GM12892 (cell line): ENCODE measurements at regions not wholly inside any gene's neighbourhood (a gene's known extent, or its start where the extent isn't known, plus 50 kb on each side); places are given as distances from the start of the nearest gene placed in this dataset.

Experiments
- DNase-seq: peaks from one replicate; pipeline ENCODE4 v3.0.0; 2011; ENCODE audit not compliant: insufficient read length
- FAIRE-seq: peaks from 2 replicates; lab custom pipeline; 2011; peaks lifted over from hg19 to GRCh38; lab: Jason Lieb, UNC
- POLR2A ChIP-seq: IDR thresholded peaks from 2 replicates; pipeline ENCODE4 v1.6.1; 2011; ENCODE audit warnings: low read depth, low read length, control low read depth
- POLR2AphosphoS5 ChIP-seq: IDR thresholded peaks from 2 replicates; pipeline ENCODE4 v1.6.1; 2011; ENCODE audit warnings: low read depth, low read length, control low read depth
- TAF1 ChIP-seq: IDR thresholded peaks from 2 replicates; pipeline ENCODE4 v1.6.1; 2011; ENCODE audit warnings: low read depth, mild to moderate bottlenecking, control low read depth, low read length, borderline replicate concordance

GRCh38 chr9:29714860-29715259, 2141.6 kb upstream of the C9orf72 start:
- DNase-seq (no peak), FAIRE-seq (no peak)
- TF ChIP-seq TAF1 (no peak), POLR2A (no peak), POLR2AphosphoS5 (no peak)

GRCh38 chr9:29717631-29718030, 2144.3 kb upstream of the C9orf72 start:
- TF ChIP-seq POLR2AphosphoS5 (no peak), TAF1 (no peak), POLR2A (no peak)
- FAIRE-seq (no peak), DNase-seq (no peak)

GRCh38 chr9:29730163-29730562, 2156.9 kb upstream of the C9orf72 start:
- FAIRE-seq (no peak), DNase-seq (no peak)
- TF ChIP-seq POLR2AphosphoS5 (no peak), TAF1 (no peak), POLR2A (no peak)

GRCh38 chr9:29740518-29740917, 2167.2 kb upstream of the C9orf72 start:
- no peak for TF ChIP-seq POLR2A
- TF ChIP-seq POLR2AphosphoS5 = no peak
- no peak for TF ChIP-seq TAF1
- no peak for DNase-seq
- no peak for FAIRE-seq

- FAIRE-seq (no peak), DNase-seq (no peak)
- no peak for TF ChIP-seq TAF1
- no peak for TF ChIP-seq POLR2AphosphoS5
- TF ChIP-seq POLR2A = no peak
These were observed 2167.9 kb upstream of the C9orf72 start for GRCh38 chr9:29741169-29741568.

GRCh38 chr9:29750062-29750461, 2176.8 kb upstream of the C9orf72 start:
- DNase-seq (no peak), FAIRE-seq (no peak)
- no peak for TF ChIP-seq TAF1

GRCh38 chr9:29751226-29751625, 2177.9 kb upstream of the C9orf72 start:
- TF ChIP-seq TAF1 (no peak), POLR2A (no peak), POLR2AphosphoS5 (no peak)
- no peak for FAIRE-seq
- no peak for DNase-seq

- DNase-seq = no peak
- TF ChIP-seq TAF1 (no peak), POLR2AphosphoS5 (no peak), POLR2A (no peak)
- FAIRE-seq = no peak
These were observed 2180.4 kb upstream of the C9orf72 start for GRCh38 chr9:29753638-29754037.

- no peak for TF ChIP-seq POLR2AphosphoS5
- no peak for TF ChIP-seq POLR2A
- no peak for TF ChIP-seq TAF1
- FAIRE-seq = no peak
These were observed 2195.7 kb upstream of the C9orf72 start for GRCh38 chr9:29769019-29769418.

GRCh38 chr9:29773676-29774075, 2200.4 kb upstream of the C9orf72 start:
- TF ChIP-seq POLR2A (no peak), POLR2AphosphoS5 (no peak), TAF1 (no peak)
- FAIRE-seq (no peak), DNase-seq (no peak)

More at GRCh38 chr9:29769019-29769418, 2195.7 kb upstream of the C9orf72 start:
- no peak for DNase-seq

- FAIRE-seq = no peak
- DNase-seq = no peak
- TF ChIP-seq POLR2AphosphoS5 (no peak), TAF1 (no peak), POLR2A (no peak)
These were observed 2202.2 kb upstream of the C9orf72 start for GRCh38 chr9:29775491-29775890.

- TF ChIP-seq TAF1 = no peak
- TF ChIP-seq POLR2AphosphoS5 = no peak
- TF ChIP-seq POLR2A = no peak
- no peak for FAIRE-seq
- no peak for DNase-seq
These were observed 2205.1 kb upstream of the C9orf72 start for GRCh38 chr9:29778281-29778849.

- no peak for FAIRE-seq
- no peak for DNase-seq
- TF ChIP-seq POLR2A = no peak
- no peak for TF ChIP-seq POLR2AphosphoS5
- TF ChIP-seq TAF1 = no peak
These were observed 2220.7 kb upstream of the C9orf72 start for GRCh38 chr9:29793970-29794369.
